Prostate gland (tissue), 2 donors: ENCODE measurements at regions not wholly inside any gene's neighbourhood (a gene's known extent, or its start where the extent isn't known, plus 50 kb on each side); places are given as distances from the start of the nearest gene placed in this dataset.

Source experiments
- CTCF ChIP-seq, 4 experiments: fragments of 200-600 bp in 2 of 4; fragments of 450-650 bp in 2 of 4; sonication (generic) in 2 of 4; IDR thresholded peaks; 1 replicate in 3 of 4; 2 replicates in 1 of 4; pipeline ENCODE4 v1.5.1; 2016 to 2019; ENCODE audit warnings: antibody characterized with exemption in 4 of 4, mild to moderate bottlenecking in 2 of 4, moderate library complexity in 2 of 4
- POLR2A ChIP-seq: fragments of 450-650 bp; IDR thresholded peaks from one replicate; pipeline ENCODE4 v1.6.1; 2016; ENCODE audit warnings: antibody characterized with exemption, mild to moderate bottlenecking
- POLR2AphosphoS5 ChIP-seq: sonication (generic); formaldehyde crosslinking; IDR thresholded peaks from one replicate; pipeline ENCODE4 v1.6.1; 2017; ENCODE audit warnings: antibody characterized with exemption

GRCh38 chr3:44045476-44046275 lies 196.0 kb upstream of the TOPAZ1 start:
- TF ChIP-seq POLR2AphosphoS5 (no peak), CTCF (IDR thresholded peaks at IDR 0.05) (no peak), POLR2A (no peak)
